AG09319 (cell line): ENCODE measurements at regions not wholly inside any gene's neighbourhood (a gene's known extent, or its start where the extent isn't known, plus 50 kb on each side); places are given as distances from the start of the nearest gene placed in this dataset.
A peak's percentile ranks its signal among the peaks of the same experiment; 100 is the strongest.

Experiments used
- DNase-seq: peaks from one replicate; pipeline ENCODE4 v3.0.0-alpha.2; 2010; ENCODE audit warnings: low read depth; ENCODE audit errors: extremely low read depth
- CTCF ChIP-seq: IDR thresholded peaks from 2 replicates; pipeline ENCODE4 v1.5.1; 2011; ENCODE audit warnings: low read depth, mild to moderate bottlenecking, inconsistent platforms, low read length, moderate library complexity

- TF ChIP-seq CTCF: no peak
- no peak for DNase-seq
Observed at GRCh38 chr2:226220511-226220910, 579.1 kb downstream of the IRS1 start.

GRCh38 chr2:226217191-226217590 lies 582.4 kb downstream of the IRS1 start:
- no peak for DNase-seq
- no peak for TF ChIP-seq CTCF

- TF ChIP-seq CTCF: no peak
- no peak for DNase-seq
Observed at GRCh38 chr2:226216575-226216974, 583.0 kb downstream of the IRS1 start.

GRCh38 chr2:226215902-226216503 lies 583.6 kb downstream of the IRS1 start:
- DNase-seq: no peak
- TF ChIP-seq CTCF: peak; percentile 61

GRCh38 chr2:226213717-226214116 lies 585.9 kb downstream of the IRS1 start:
- peak; percentile 39 for DNase-seq
- TF ChIP-seq CTCF: no peak

- peak; percentile 69 for DNase-seq
- TF ChIP-seq CTCF: no peak
Observed at GRCh38 chr2:226211439-226211838, 588.2 kb downstream of the IRS1 start.

- no peak for TF ChIP-seq CTCF
- DNase-seq: no peak
Observed at GRCh38 chr2:226208726-226209125, 590.9 kb downstream of the IRS1 start.
